NB4 (cell line): ENCODE measurements at regions not wholly inside any gene's neighbourhood (a gene's known extent, or its start where the extent isn't known, plus 50 kb on each side); places are given as distances from the start of the nearest gene placed in this dataset.

ENCODE experiments used
- DNase-seq: peaks from one replicate; pipeline ENCODE4 v3.0.0; 2010; ENCODE audit warnings: low read depth
- H3K4me3 ChIP-seq: one replicate; pipeline ENCODE4 v1.5.1; 2011; ENCODE audit warnings: mild to moderate bottlenecking, low read depth, low read length, moderate library complexity
- MYC ChIP-seq: IDR thresholded peaks from 2 replicates; pipeline ENCODE4 v1.6.1; 2011; ENCODE audit warnings: low read depth, low read length
- POLR2A ChIP-seq: IDR thresholded peaks from 2 replicates; pipeline ENCODE4 v1.6.1; 2011; ENCODE audit warnings: mild to moderate bottlenecking; ENCODE audit not compliant: insufficient read length; ENCODE audit errors: extremely low read depth
- TF ChIP-seq, protein P1 (sequence below): IDR thresholded peaks from one replicate; pipeline ENCODE4 v1.5.1; 2012; ENCODE audit warnings: low read depth, low read length
- TF ChIP-seq, protein P2 (sequence below): IDR thresholded peaks from 2 replicates; pipeline ENCODE4 v1.6.1; 2011; ENCODE audit warnings: low read depth, low read length

DNA sequence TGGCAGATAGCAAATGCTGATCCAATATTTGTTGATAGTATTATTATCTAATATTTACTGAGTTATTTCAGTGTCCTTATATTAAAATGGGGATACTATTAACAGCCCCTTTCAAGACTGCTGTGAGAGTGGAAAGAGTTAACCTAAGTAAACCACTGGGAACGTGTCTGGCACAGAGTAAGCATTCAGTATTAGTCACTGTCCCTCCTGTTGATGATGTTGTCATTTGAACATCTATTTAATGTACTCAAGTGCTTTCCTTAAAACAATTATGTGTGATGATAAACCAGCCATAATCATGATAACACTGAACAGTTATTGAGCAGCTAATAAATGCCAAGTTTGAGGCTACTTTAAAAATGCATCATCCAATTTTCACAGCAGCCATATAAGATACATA lies 135.7 kb upstream of the XYLT1 start:
- DNase-seq: no peak
- no peak overlapping the region for H3K4me3 ChIP-seq
- TF ChIP-seq MYC: no peak
- TF ChIP-seq, protein P1, sequence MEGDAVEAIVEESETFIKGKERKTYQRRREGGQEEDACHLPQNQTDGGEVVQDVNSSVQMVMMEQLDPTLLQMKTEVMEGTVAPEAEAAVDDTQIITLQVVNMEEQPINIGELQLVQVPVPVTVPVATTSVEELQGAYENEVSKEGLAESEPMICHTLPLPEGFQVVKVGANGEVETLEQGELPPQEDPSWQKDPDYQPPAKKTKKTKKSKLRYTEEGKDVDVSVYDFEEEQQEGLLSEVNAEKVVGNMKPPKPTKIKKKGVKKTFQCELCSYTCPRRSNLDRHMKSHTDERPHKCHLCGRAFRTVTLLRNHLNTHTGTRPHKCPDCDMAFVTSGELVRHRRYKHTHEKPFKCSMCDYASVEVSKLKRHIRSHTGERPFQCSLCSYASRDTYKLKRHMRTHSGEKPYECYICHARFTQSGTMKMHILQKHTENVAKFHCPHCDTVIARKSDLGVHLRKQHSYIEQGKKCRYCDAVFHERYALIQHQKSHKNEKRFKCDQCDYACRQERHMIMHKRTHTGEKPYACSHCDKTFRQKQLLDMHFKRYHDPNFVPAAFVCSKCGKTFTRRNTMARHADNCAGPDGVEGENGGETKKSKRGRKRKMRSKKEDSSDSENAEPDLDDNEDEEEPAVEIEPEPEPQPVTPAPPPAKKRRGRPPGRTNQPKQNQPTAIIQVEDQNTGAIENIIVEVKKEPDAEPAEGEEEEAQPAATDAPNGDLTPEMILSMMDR: no peak
- TF ChIP-seq, protein P2, sequence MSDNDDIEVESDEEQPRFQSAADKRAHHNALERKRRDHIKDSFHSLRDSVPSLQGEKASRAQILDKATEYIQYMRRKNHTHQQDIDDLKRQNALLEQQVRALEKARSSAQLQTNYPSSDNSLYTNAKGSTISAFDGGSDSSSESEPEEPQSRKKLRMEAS: no peak
- no peak for TF ChIP-seq POLR2A

DNA sequence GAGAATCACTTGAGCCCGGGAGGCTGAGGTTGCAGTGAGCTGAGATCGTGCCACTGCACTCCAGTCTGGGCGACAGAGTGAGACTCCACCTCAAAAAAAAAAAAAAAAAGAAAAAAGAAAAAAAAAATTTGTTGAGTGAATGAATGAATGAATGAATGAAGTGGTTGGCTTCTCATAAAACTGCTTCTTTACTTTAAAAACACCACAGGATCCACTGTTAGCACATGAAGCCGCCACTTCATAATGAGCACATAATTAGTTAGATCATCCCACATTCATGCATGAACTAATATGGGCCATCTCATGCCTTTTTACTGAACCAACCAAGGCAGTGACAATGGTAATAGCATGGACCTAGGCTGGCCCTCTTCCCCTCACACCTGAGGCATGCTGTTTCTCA lies 135.0 kb upstream of the XYLT1 start:
- TF ChIP-seq MYC (no peak), POLR2A (no peak)
- TF ChIP-seq, protein P2: no peak
- TF ChIP-seq, protein P1: no peak
- no peak overlapping the region for H3K4me3 ChIP-seq
- no peak for DNase-seq

DNA sequence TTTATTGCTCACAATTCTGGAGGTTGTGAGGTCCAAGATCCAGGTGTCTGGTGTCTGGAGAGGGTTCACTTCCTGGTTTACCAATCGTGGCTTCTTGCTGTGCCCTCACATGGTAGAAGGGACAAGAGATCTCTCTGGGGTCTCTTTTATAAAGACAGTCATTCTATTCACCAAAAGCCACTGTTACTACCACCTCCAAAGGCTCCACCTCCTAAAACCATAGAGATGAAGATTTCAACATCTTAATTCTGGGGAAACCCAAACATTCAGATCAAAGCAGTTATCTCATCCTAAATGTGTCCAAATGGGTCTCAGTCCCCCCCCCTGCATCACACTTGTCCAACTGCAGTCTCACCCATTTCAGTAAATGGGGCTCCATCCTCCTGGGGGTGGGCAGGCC lies 132.9 kb upstream of the XYLT1 start:
- DNase-seq: no peak
- TF ChIP-seq MYC: no peak
- TF ChIP-seq, protein P2: no peak
- no peak for TF ChIP-seq POLR2A
- TF ChIP-seq, protein P1: no peak
- H3K4me3 ChIP-seq: no peak overlapping the region

DNA sequence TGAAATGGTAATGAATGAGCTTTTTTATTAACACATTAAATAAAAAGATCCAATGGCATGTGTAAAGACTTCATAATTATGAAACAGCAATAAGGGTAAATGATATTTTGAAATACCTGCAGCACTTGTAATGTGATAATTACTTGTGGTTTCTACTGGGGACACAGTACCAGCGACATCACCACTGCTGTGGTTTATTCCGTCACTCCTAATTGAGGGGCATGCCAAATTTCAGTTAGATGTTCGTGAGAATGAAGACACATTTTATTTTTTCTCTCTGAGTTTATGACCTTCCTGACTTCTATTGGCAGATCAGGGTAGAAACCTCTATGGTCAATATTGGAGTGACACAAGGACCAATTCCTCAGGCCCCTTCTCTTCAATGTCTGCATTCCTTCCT lies 131.9 kb upstream of the XYLT1 start:
- no peak for TF ChIP-seq POLR2A
- TF ChIP-seq, protein P2: no peak
- no peak overlapping the region for H3K4me3 ChIP-seq
- peak; percentile 35 for DNase-seq

DNA sequence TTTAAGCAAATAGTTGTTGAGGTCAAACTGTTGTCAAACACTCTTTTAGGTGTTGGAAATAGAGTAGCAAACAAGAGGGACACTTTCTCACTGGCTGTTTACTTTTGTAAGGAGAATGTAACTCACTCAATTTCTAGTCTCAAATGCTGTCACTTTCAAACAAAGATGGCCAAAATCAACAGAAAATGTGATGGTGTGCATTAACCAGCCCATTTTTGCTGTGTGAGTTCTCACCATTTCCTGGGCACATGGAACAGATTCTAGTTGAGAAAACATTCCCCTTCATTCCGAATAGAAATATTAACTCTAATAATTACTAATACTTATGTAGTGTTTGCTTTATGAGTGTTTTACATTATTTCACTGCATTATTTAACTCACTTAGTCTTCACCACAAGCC lies 128.2 kb upstream of the XYLT1 start:
- DNase-seq: no peak
- TF ChIP-seq, protein P1: no peak
- TF ChIP-seq MYC (no peak), POLR2A (no peak)
- TF ChIP-seq, protein P2: no peak
- H3K4me3 ChIP-seq: no peak overlapping the region

DNA sequence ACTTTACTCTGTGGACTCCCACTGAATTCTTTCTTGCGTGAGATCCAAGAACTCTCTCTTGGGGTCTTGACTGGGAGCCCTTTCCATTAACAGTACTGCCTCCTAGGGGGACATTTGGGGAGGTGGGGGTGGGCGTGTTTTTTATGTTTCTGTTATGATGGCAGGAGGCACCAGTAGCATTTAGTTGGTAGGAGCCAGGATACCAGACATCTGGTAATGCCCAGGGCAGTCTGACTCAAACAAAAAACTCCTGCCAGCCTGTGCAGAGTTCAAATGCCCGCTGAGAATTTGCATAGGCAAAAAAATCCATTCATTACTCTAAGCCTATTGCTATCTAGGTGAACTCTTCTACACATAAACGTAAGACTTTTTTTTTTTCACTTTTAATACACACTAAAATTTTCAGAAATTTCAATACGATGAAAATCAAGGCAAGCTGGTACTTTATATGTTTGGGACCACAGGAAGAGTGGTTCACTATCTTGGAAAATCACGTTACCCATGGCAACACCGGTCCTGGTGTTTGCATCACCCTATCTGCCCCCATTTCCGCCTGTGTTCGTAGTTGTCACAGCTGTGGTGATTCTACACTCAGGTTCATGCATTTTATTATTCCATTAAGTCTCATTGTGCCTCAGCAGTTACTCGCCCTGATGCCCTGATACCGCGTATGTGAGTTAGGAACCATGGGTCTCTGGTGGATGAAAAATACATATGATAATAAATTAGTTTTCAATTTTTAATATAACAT lies 121.1 kb upstream of the XYLT1 start:
- H3K4me3 ChIP-seq: no peak overlapping the region
- TF ChIP-seq POLR2A: no peak
- TF ChIP-seq MYC: no peak
- TF ChIP-seq, protein P1: no peak
- TF ChIP-seq, protein P2: no peak
- no peak for DNase-seq
